Hindlimb muscle (tissue), 1 donor: ENCODE measurements at regions not wholly inside any gene's neighbourhood (a gene's known extent, or its start where the extent isn't known, plus 50 kb on each side); places are given as distances from the start of the nearest gene placed in this dataset.
"Not testable (repeated sequence)": the region's sequence is repeated elsewhere in the genome, so short reads cannot be mapped to it uniquely, and the experiment has no call there.

Experiments
- DNase-seq: peaks from one replicate; pipeline ENCODE4 v3.0.0-alpha.2; 2013

- DNase-seq: no peak
Measured at GRCh38 chr13:54912367-54912766, 1883.8 kb downstream of the OLFM4 start.

- no peak for DNase-seq
Measured at GRCh38 chr13:54913668-54914067, 1885.1 kb downstream of the OLFM4 start.

- DNase-seq: no peak
Measured at GRCh38 chr13:54927538-54927937, 1898.9 kb downstream of the OLFM4 start.

- DNase-seq: no peak
Measured at GRCh38 chr13:54928071-54928470, 1899.5 kb downstream of the OLFM4 start.

- DNase-seq: no peak
Measured at GRCh38 chr13:54934121-54934520, 1905.5 kb downstream of the OLFM4 start.

- no peak for DNase-seq
Measured at GRCh38 chr13:54945973-54946372, 1917.4 kb downstream of the OLFM4 start.

- DNase-seq: no peak
Measured at GRCh38 chr13:54949735-54950134, 1921.1 kb downstream of the OLFM4 start.

GRCh38 chr13:54950546-54950945 is 1921.9 kb downstream of the OLFM4 start:
- DNase-seq: no peak

- no peak for DNase-seq
Measured at GRCh38 chr13:54953786-54954185, 1925.2 kb downstream of the OLFM4 start.

GRCh38 chr13:54958781-54959180 is 1930.2 kb downstream of the OLFM4 start:
- no peak for DNase-seq

- no peak for DNase-seq
Measured at GRCh38 chr13:54965881-54966280, 1937.3 kb downstream of the OLFM4 start.

- DNase-seq: no peak
Measured at GRCh38 chr13:54972838-54973237, 1944.2 kb downstream of the OLFM4 start.

- no peak for DNase-seq
Measured at GRCh38 chr13:54975676-54976075, 1947.1 kb downstream of the OLFM4 start.

- DNase-seq: no peak
Measured at GRCh38 chr13:54980651-54981050, 1952.0 kb downstream of the OLFM4 start.

- no peak for DNase-seq
Measured at GRCh38 chr13:54989418-54989817, 1960.8 kb downstream of the OLFM4 start.

GRCh38 chr13:54999399-54999907 is 1970.8 kb downstream of the OLFM4 start:
- no peak for DNase-seq

- no peak for DNase-seq
Measured at GRCh38 chr13:55000043-55000442, 1971.4 kb downstream of the OLFM4 start.

- no peak for DNase-seq
Measured at GRCh38 chr13:55000844-55001243, 1972.2 kb downstream of the OLFM4 start.

- DNase-seq: no peak
Measured at GRCh38 chr13:55001881-55002280, 1973.3 kb downstream of the OLFM4 start.

- DNase-seq: no peak
Measured at GRCh38 chr13:55007681-55008080, 1979.1 kb downstream of the OLFM4 start.

- DNase-seq: no peak
Measured at GRCh38 chr13:55013051-55013450, 1984.4 kb downstream of the OLFM4 start.

- no peak for DNase-seq
Measured at GRCh38 chr13:55029280-55029679, 2000.7 kb downstream of the OLFM4 start.

- DNase-seq: no peak
Measured at GRCh38 chr13:55038230-55038629, 2009.6 kb downstream of the OLFM4 start.

- DNase-seq: not testable (repeated sequence)
Measured at GRCh38 chr13:55053891-55054550, 2025.4 kb downstream of the OLFM4 start.

GRCh38 chr13:55055666-55056065 is 2027.1 kb downstream of the OLFM4 start:
- not testable (repeated sequence) for DNase-seq
